ENCODE measurements at regions not wholly inside any gene's neighbourhood (a gene's known extent, or its start where the extent isn't known, plus 50 kb on each side); places are given as distances from the start of the nearest gene placed in this dataset.

DNA sequence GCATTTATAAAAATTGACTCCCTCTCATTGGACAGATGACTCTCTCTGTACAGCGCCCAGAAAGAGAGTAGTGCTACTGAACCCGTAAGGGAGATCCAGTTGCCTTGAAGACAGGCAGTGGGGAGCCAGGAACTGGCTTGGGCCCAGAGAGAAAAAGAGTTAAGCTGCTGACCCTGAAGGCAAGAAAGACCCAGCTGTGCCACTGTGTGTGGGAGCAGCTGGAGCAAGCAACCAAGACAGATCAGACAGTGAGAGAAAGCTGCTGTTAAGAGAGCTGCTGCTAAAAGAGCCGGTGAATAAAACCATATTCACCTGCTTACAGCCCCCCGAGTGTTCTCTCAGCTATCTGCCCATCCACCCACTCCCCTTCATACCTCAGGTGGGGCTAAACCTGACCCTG is 149.7 kb upstream of the ADAMTS16 start:
- Histone ChIP-seq H3K4me1 (ENCODE audit: low read depth, poor library complexity, severe bottlenecking) (no peaks in the 10 kb centered on the region), H3K79me2 (ENCODE audit: insufficient read depth, low read depth) (no peaks in the 10 kb centered on the region), H3K4me3 (IDR thresholded peaks at IDR 0.05; ENCODE audit: insufficient read depth, low read depth, low read length) (no peak overlapping the region), H4K20me1 (ENCODE audit: insufficient read depth) (no peaks in the 10 kb centered on the region), H3K36me3 (ENCODE audit: insufficient read depth) (no peaks in the 10 kb centered on the region), H3K9ac (no peak overlapping the region), H3K27me3 (ENCODE audit: insufficient read depth, low read depth) (no peaks in the 10 kb centered on the region), H3K27ac (no peak overlapping the region), H2AFZ (ENCODE audit: low read depth) (no peak overlapping the region), H3K4me2 (no peak overlapping the region)
- no peak for TF ChIP-seq CTCF (conservative IDR thresholded peaks at IDR 0.05; ENCODE audit: low read depth, low read length)

DNA sequence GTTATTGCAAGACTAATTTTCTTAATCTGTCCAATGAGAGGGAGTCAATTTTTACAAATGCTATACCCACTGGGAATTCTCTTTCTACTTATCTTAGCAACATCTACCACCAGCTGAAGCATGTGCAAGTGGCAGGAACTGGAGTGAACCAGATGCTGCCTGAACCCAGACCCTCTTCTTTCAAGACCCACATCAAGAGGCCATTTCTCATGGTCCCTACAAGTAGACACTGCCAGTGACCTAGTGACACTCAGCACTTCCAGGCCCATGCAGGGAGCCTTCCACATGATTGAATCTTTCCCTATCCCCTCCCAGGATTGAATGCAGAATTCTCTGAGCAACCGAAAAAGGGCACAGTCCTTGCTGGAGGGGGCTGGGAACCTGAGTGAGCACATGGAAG is 148.2 kb upstream of the ADAMTS16 start:
- Histone ChIP-seq H3K4me2 (no peak overlapping the region), H2AFZ (ENCODE audit: low read depth) (no peak overlapping the region), H3K9ac (no peak overlapping the region), H3K27me3 (ENCODE audit: insufficient read depth, low read depth) (no peaks in the 10 kb centered on the region), H3K27ac (no peak overlapping the region), H3K36me3 (ENCODE audit: insufficient read depth) (no peaks in the 10 kb centered on the region), H3K79me2 (ENCODE audit: insufficient read depth, low read depth) (no peaks in the 10 kb centered on the region), H3K4me1 (ENCODE audit: low read depth, poor library complexity, severe bottlenecking) (no peaks in the 10 kb centered on the region), H3K4me3 (IDR thresholded peaks at IDR 0.05; ENCODE audit: insufficient read depth, low read depth, low read length) (no peak overlapping the region), H4K20me1 (ENCODE audit: insufficient read depth) (no peaks in the 10 kb centered on the region)
- no peak for TF ChIP-seq CTCF (conservative IDR thresholded peaks at IDR 0.05; ENCODE audit: low read depth, low read length)

DNA sequence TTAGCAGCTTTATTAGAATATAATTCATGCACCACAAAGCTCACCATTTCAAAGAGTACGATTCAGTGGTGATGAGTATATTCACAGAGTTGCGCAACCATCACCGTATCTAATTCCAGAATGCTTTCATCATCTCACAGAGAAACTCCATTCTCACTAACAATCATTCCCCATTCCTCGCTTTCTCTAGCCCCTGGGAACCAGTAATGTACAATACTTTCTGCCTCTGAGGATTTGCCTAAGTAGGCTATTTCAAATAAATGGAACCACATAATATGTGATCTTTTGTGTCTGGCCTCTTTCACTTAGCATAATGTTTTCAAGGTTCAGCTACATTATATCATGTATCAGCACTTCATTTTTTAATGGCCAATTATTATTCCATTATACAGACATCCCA is 145.1 kb upstream of the ADAMTS16 start:
- H3K36me3 ChIP-seq (ENCODE audit: insufficient read depth) = no peaks in the 10 kb centered on the region
- no peaks in the 10 kb centered on the region for H4K20me1 ChIP-seq (ENCODE audit: insufficient read depth)
- H3K79me2 ChIP-seq (ENCODE audit: insufficient read depth, low read depth) = no peaks in the 10 kb centered on the region
- H3K27ac ChIP-seq = no peak overlapping the region
- no peak overlapping the region for H3K4me3 ChIP-seq (IDR thresholded peaks at IDR 0.05; ENCODE audit: insufficient read depth, low read depth, low read length)
- no peaks in the 10 kb centered on the region for H3K4me1 ChIP-seq (ENCODE audit: low read depth, poor library complexity, severe bottlenecking)
- no peak for TF ChIP-seq CTCF (conservative IDR thresholded peaks at IDR 0.05; ENCODE audit: low read depth, low read length)
- H3K9ac ChIP-seq = no peak overlapping the region
- no peaks in the 10 kb centered on the region for H3K27me3 ChIP-seq (ENCODE audit: insufficient read depth, low read depth)
- H3K4me2 ChIP-seq = no peak overlapping the region
- H2AFZ ChIP-seq (ENCODE audit: low read depth) = no peak overlapping the region

GRCh38 chr5:5005353-5005752 is 134.8 kb upstream of the ADAMTS16 start:
- TF ChIP-seq CTCF (conservative IDR thresholded peaks at IDR 0.05; ENCODE audit: low read depth, low read length) = no peak
- Histone ChIP-seq H3K36me3 (ENCODE audit: insufficient read depth) (no peaks in the 10 kb centered on the region), H3K79me2 (ENCODE audit: insufficient read depth, low read depth) (no peaks in the 10 kb centered on the region), H3K27me3 (ENCODE audit: insufficient read depth, low read depth) (no peaks in the 10 kb centered on the region), H2AFZ (ENCODE audit: low read depth) (no peak overlapping the region), H3K27ac (no peak overlapping the region), H3K4me2 (no peak overlapping the region; the same call in 1 of the 2 replicates), H3K4me3 (IDR thresholded peaks at IDR 0.05; ENCODE audit: insufficient read depth, low read depth, low read length) (no peak overlapping the region), H4K20me1 (ENCODE audit: insufficient read depth) (no peaks in the 10 kb centered on the region), H3K9ac (no peak overlapping the region), H3K4me1 (ENCODE audit: low read depth, poor library complexity, severe bottlenecking) (peaks cover 12% of the 10 kb centered on the region)
